ENCODE measurements at regions not wholly inside any gene's neighbourhood (a gene's known extent, or its start where the extent isn't known, plus 50 kb on each side); places are given as distances from the start of the nearest gene placed in this dataset.

GRCh38 chr2:236844711-236845110, 241.0 kb upstream of the COPS8 start (continued):
- TF ChIP-seq HBP1 (CRISPR knock-in tag; IDR thresholded peaks at IDR 0.05): no peak

DNA sequence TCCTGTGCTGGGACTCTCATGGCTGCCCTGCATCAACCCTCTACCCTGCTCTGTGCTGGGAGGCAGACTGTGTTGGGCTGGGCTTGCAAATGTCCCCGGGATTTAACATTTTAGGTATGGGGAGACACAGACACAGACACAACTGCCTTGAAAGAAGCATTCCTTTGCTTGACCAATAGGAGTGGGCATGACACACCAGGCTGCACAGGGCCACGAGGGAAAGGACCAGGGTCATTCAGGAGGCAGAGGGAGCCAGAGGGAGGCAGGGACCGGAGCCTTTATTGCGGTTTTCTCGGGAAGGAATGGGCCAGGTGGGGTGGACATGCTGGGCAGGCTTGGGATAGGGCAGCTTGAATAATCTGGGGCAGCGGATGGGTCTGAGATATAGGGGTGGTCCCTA, 238.7 kb upstream of the COPS8 start:
- Histone ChIP-seq H3K4me1 (replicated peaks in 1 of 2; ENCODE audit: control insufficient read depth in 2 of 2, insufficient read depth in 2 of 2, low read length in 2 of 2) (no peaks in the 10 kb centered on the region), H3K36me3 (ENCODE audit: control insufficient read depth, insufficient read depth, low read length) (no peaks in the 10 kb centered on the region), H3K4me2 (ENCODE audit: insufficient read depth, low read length) (no peak overlapping the region), H3K27me3 (ENCODE audit: control insufficient read depth in 2 of 2, insufficient read depth in 2 of 2, low read length in 2 of 2) (no peaks in the 10 kb centered on the region), H3K4me3 (no peak overlapping the region), H4K20me1 (replicated peaks; ENCODE audit: control insufficient read depth, insufficient read depth, low read length) (no peaks in the 10 kb centered on the region), H3K9me1 (ENCODE audit: control insufficient read depth, insufficient read depth, low read length) (no peaks in the 10 kb centered on the region), H3K27ac (ENCODE audit: extremely low read depth, low read depth, low read length) (no peak overlapping the region), H3K9ac (ENCODE audit: insufficient read depth in 1 of 2, low read depth in 2 of 2, low read length in 2 of 2) (no peak overlapping the region), H2AFZ (ENCODE audit: low read depth, low read length) (no peak overlapping the region), H3K79me2 (ENCODE audit: control insufficient read depth, insufficient read depth, low read length) (no peaks in the 10 kb centered on the region), H3K9me3 (replicated peaks; ENCODE audit: control insufficient read depth, insufficient read depth, low read depth, low read length) (no peaks in the 10 kb centered on the region)
- DNase-seq (ENCODE audit: extremely low read depth in 1 of 4, low spot score in 3 of 4) (no peak), FAIRE-seq (no peak), ATAC-seq (no peak)
- no TSS peak for BruUV-seq (replicated peaks)
- ChIA-PET CTCF (ENCODE audit: low intra/inter-chr PET ratio) (no interaction called here), POLR2A (no interaction called here)
- in situ Hi-C loops (cut with MboI): no loop called here
- intact Hi-C loops (cut with micrococcal nuclease): no loop called here
- 0% methylated on average over 6 of the region's 6 CpGs for WGBS (ENCODE audit: insufficient coverage, low coverage, missing lambda C conversion rate)
- TF ChIP-seq SAFB (IDR thresholded peaks at IDR 0.05; ENCODE audit: borderline replicate concordance, low read depth, low read length) (no peak), FUS (optimal IDR thresholded peaks at IDR 0.05; ENCODE audit: low read depth, low read length) (no peak), MCM2 (IDR thresholded peaks at IDR 0.05; ENCODE audit: low read depth) (no peak), ZNF121 (CRISPR knock-in tag; conservative IDR thresholded peaks at IDR 0.05) (no peak), RBM34 (IDR thresholded peaks at IDR 0.05; ENCODE audit: borderline replicate concordance, insufficient read depth, low read length) (no peak), ZNF23 (CRISPR knock-in tag; IDR thresholded peaks at IDR 0.05) (no peak), GTF2B (IDR thresholded peaks at IDR 0.05; ENCODE audit: extremely low read depth, insufficient read length) (no peak), PTBP1 (IDR thresholded peaks at IDR 0.05; ENCODE audit: low read depth, low read length) (no peak), MBD2 (IDR thresholded peaks at IDR 0.05; ENCODE audit: borderline replicate concordance, low read depth) (no peak), NRF1 (conservative IDR thresholded peaks at IDR 0.05 in 1 of 2, IDR thresholded peaks at IDR 0.05 in 1 of 2) (no peak), ATF1 (CRISPR knock-in tag; IDR thresholded peaks at IDR 0.05) (no peak), ATF1 (tag; IDR thresholded peaks at IDR 0.05) (no peak)
- TF ChIP-seq, protein P1, sequence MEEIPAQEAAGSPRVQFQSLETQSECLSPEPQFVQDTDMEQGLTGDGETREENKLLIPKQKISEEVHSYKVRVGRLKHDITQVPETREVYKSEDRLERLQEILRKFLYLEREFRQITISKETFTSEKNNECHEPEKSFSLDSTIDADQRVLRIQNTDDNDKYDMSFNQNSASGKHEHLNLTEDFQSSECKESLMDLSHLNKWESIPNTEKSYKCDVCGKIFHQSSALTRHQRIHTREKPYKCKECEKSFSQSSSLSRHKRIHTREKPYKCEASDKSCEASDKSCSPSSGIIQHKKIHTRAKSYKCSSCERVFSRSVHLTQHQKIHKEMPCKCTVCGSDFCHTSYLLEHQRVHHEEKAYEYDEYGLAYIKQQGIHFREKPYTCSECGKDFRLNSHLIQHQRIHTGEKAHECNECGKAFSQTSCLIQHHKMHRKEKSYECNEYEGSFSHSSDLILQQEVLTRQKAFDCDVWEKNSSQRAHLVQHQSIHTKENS (CRISPR knock-in tag; IDR thresholded peaks at IDR 0.05): no peak
- TF ChIP-seq, protein P2, sequence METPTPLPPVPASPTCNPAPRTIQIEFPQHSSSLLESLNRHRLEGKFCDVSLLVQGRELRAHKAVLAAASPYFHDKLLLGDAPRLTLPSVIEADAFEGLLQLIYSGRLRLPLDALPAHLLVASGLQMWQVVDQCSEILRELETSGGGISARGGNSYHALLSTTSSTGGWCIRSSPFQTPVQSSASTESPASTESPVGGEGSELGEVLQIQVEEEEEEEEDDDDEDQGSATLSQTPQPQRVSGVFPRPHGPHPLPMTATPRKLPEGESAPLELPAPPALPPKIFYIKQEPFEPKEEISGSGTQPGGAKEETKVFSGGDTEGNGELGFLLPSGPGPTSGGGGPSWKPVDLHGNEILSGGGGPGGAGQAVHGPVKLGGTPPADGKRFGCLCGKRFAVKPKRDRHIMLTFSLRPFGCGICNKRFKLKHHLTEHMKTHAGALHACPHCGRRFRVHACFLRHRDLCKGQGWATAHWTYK (CRISPR knock-in tag; IDR thresholded peaks at IDR 0.05): no peak
- TF ChIP-seq, protein P3, sequence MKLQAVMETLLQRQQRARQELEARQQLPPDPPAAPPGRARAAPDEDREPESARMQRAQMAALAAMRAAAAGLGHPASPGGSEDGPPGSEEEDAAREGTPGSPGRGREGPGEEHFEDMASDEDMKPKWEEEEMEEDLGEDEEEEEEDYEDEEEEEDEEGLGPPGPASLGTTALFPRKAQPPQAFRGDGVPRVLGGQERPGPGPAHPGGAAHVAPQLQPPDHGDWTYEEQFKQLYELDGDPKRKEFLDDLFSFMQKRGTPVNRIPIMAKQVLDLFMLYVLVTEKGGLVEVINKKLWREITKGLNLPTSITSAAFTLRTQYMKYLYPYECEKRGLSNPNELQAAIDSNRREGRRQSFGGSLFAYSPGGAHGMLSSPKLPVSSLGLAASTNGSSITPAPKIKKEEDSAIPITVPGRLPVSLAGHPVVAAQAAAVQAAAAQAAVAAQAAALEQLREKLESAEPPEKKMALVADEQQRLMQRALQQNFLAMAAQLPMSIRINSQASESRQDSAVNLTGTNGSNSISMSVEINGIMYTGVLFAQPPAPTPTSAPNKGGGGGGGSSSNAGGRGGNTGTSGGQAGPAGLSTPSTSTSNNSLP (IDR thresholded peaks at IDR 0.05; ENCODE audit: borderline replicate concordance, low read depth, low read length): no peak

Data from K562 (cell line).